ENCODE measurements at regions not wholly inside any gene's neighbourhood (a gene's known extent, or its start where the extent isn't known, plus 50 kb on each side); places are given as distances from the start of the nearest gene placed in this dataset.

DNA sequence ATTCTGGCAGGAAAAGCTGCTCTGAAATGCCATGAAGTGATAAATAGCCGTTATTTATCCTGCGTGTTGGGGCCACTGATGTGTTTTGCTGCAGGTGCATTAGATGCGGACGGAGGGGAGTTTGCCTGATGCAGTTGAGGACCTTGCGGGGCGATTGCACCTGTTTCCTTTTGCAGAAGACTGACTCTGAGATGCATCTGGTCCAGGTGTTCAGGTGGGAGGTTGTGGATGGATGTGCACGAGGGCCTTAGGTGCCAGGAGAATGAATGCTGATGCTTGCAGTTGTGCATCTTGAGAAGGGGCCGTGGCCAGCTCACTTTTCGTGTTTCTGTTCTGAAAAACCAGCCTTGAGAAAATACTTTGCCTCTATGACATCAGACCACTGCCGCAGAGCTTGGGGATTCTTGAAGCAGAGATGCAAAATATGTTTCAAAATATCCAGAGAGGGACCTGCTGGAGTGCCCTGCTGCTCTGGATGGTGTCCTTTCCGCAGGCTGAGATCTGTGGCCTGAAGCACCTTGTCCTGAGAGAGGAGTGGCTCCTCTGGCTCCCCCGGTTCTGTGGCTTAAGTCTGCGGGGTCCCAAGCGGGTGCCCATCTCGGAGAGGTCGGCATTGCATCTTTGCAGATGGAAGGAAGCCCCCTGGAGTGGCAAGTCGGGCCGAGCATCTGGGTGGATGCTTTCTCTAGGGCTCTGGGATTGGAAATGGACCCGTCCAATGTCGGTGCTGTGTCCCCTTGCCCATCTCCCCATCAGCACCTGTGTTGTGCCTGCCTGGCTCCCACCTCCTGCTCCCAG lies 1031.1 kb downstream of the TBC1D22A start:
- no peak for DNase-seq (ENCODE audit: low spot score)

DNA sequence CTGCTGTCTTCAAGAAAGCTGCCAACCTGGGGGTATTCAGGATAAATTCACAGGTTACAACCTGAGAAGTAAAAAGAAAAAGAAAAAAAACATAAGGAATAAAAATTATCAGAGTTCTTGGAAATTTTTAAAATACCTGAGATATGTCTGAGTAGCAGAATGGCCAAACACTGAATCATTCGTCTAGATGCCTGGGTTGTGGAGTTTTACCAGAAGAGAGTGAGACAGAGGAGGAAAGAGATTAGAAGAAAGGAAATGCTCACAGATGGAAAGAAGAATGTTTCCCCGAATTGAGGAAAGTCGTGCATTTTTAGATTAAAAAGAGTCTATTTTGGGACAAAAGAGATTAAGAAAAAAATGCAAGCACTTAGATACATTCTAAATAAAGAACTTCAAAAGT lies 1026.7 kb downstream of the TBC1D22A start:
- DNase-seq (ENCODE audit: low spot score) = no peak

DNA sequence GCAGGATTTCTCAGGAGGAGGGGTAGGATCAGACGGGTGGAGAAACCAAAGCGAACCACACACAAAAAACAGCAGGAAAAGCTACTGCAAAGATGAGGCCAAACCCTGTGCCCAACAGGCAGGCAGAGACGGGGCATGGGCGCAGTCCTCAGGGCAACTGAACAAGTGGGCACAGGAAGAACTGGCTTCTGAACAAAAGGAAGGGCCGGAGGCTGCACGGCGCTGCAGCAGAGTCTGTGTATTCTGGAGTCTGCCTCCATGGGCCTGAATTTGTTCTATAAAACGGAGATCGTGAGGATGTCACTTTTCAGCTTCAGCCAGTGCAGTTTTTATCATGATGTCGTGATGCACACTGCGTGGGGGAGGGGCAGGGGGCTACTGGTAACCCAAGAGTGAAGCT lies 1026.0 kb downstream of the TBC1D22A start:
- DNase-seq (ENCODE audit: low spot score) = no peak

DNA sequence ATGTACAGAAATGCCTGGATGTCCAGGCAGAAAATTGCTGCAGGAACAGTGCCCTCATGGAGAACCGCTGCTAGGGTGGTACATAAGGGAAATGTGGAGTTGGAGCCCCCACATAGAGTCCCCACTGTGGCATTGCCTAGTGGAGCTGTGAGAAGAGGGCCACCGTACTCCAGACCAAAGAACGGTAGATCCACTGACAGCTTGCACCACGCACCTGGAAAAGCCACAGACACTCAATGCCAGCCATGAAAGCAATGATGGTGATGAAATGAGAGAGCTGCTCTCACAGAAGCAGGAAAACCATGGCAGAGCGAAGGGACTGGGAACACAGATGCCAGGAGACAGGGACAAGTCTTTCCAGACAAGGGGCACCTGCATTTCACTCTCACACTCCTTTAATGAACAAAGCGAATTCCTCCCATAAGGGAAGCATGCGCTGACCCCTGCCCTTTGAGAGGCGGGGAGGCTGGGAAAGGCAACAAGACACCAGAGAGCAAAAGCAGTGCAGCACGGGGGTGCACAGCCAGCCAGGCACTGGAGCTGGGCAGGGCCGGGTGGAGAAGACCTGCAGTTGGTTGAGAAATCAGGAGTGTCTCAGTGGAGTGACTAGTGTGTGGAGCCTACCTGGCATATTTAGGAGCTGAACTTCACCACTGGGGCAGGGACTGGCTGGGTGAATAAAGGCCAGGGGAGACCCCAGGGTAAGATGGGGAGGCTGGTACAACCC lies 1025.2 kb downstream of the TBC1D22A start:
- no peak for DNase-seq (ENCODE audit: low spot score)

DNA sequence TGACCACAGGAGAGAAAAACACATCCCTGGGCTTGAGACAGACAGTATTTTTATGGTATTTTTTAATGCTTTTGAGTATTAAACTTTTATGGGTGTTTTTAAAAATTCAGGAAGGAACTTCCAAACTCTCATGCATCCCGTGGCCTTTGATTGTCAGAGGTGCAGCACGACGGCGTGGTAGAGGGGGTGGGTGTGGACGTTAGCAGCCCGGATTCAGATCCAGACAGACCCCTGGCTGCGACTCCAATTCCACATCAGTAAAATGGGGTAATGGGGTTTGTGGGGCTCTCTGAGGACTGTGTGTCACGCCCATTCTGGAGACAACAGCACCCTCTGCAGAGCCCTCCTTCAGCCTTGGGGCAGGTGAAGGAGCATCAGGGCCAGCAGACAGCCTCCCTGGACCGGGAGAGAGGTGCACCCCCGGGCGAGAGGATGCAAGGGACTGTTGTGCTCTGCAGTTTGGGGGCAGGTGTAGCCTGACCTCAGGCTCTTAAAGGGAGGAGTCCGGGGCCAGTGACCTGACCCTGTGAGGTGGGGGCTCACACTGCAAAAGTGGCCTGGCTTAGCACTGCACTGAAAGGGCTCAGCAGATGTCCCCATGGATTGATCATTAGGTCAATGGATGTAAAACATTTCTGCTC lies 1024.3 kb downstream of the TBC1D22A start:
- no peak for DNase-seq (ENCODE audit: low spot score)

DNA sequence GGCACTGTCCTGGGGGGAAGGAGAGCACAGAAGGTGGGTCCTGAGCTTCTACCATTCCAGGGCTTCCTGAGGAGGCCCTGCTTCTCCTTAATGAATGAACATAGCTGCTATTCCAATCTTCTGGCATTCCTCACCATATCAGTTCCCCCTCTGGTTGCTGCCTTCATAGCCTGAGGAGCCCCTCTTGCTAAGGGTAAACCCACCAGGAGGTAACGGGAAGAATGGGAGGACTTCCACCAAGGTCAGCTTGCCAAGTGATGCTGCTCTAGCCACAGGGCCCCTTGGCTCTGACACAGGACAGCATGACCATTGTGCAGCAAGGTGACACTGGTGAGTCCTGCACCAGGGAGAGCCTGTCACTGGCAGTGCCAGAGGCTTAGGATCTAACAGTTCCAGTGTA lies 1022.5 kb downstream of the TBC1D22A start:
- DNase-seq (ENCODE audit: low spot score) = no peak

DNA sequence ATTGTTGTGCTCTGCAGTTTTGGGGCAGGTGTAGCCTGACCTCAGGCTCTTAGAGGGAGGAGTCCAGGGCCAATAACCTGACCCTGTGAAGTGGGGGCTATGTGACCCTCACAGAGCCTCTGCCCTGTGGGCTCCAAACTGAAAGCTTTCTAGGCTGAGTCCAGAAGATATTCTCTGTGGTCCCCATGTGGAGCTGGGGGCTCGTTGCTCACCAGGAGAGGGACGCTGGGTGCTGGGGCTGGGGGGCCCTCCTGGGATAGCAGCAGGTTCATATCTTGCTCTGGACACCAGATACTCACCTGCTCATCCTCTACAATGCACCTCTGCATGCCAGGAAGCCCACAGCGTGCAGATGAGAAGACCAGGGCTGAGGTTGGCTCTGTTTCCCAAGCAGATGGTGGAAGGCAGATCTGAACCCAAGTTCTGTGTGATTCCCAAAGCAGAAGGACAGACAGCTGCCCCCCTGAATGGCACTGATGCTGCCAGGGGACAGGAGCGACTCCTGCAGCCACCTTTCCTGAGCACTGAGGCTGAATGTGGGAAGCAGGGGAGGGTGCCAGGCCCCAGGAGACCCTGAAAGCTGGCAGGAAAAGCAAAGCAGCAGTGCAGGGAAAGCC lies 1022.0 kb downstream of the TBC1D22A start:
- DNase-seq (ENCODE audit: low spot score) = no peak

DNA sequence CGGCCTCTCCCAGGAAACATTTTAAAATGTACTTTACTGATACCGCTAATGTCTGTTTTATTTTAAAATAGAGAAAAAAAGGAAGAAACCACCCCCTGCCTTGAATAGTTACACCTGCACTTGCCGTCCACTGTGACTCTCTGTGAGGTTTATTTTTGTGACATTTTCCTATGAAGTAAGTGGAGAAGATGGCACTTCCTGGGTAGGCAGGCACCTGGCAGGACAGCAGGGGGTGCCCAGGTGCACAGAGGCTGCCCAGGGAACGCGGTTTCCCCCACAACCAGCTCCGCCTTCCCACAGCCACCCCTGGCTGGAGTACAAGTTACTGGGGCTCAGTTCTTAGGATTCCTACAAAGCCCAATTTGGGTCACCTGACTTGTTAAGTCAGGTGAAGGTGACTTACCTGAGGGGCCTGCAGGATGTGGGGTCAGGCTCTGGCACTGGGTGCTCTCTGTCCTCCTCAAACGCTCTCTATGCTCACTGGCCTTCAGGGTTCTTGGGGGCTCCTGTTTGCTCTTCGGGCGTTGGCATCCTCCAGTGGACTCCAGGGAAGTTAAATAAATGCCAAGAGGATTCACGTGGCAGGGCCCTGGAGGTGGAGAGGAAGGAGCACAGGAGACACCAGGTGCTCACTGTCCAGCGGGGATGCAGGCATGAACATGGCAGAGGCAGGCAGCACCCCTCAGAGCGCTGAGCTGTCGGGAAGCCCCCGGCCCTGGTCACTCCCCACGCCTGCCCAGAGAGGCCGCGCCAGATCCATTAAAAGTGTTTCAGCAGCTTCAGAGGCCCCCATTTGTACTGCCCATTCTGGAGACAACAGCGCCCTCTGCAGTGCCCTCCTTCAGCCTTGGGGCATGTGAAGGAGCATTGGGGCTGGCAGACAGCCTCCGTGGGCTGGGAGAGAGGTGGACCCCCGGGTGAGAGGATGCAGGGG lies 1021.2 kb downstream of the TBC1D22A start:
- DNase-seq (ENCODE audit: low spot score) = no peak

DNA sequence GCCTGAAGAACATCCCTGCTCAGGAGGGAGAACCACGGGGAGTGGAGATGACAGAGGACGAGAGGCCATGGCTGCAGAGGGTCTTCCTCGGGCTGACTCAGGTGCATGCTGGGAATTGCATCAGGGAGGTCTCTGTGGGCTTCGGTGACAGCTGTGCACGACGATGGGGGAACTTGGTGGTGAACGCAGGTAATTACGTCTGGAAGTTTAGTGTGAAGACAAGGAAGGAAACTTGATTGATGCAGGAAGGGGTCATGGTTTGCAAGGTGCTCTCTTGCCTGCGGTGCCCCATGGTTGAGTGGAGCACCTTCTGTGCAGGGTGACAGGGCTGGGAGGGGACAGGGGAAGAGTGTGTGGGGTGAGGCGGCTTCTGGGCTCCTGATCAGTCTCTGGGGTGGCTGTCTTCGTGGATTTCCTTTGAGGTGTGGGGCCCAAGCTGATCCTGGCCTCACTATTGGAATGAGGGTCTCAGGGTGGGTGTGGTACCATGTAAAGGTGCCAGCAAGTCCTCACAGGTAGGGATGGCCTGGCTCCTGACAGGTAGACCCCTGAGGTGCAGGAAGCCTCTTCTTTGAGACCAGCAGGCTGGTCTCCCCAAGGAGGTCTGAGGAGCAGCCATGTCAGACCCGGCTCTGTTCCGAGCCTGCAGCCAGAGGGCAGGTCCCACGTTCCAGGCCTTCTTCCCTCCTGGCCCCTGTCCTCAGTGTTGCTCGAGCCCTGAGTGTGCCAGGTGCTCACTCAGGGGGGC lies 1020.1 kb downstream of the TBC1D22A start:
- no peak for DNase-seq (ENCODE audit: low spot score)

DNA sequence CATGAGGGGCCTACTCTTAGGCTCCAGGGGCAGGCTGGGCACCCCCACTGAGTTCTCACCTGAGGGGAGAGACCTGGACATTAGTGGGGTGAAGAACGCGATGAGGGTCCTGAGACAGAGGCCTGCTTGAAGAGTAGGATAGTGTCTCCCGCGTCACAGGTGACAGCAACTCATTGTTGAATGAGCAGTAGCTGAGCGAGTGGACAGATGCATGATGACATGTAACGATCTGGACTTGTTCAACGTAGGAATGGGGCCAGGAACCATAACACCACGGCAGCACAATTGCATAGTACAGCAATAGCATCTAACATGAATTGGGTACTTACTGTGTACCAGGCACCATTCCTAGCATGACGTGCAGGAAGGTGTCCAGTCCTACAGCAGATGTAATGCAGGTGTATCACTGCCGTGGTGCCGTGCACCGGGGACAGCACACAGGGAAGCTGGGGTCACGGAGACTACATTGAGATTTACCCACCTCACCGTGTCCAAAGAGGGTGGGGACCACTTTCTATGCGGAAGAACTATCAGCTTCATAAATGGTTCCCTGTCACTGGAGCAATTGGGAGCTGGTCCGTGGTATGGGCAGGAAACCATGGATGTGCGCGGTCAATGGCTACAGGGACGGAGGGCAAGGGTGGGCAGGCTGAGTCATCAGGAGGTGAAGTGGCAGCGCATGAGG lies 1019.1 kb downstream of the TBC1D22A start:
- DNase-seq (ENCODE audit: low spot score) = no peak

DNA sequence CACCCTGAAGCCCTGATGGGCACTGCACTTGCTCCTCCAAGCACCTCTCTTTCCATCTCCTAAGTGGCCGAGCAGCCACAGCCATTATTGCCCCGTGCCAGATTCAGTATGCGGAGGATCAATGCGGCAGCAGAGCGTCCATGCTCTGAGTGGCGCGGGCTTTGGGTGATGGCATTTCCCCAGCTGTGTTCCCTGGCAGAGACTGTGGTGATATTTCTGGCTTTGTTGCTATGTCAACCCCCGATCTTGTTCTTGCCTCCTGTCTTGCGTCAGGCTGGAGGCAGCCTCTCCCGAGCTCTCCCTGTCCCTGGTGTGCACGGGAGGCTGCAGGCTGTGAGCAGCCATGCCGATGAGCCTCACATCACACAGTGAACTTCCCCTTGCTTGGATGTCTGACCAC lies 1018.6 kb downstream of the TBC1D22A start:
- DNase-seq (ENCODE audit: low spot score) = no peak

DNA sequence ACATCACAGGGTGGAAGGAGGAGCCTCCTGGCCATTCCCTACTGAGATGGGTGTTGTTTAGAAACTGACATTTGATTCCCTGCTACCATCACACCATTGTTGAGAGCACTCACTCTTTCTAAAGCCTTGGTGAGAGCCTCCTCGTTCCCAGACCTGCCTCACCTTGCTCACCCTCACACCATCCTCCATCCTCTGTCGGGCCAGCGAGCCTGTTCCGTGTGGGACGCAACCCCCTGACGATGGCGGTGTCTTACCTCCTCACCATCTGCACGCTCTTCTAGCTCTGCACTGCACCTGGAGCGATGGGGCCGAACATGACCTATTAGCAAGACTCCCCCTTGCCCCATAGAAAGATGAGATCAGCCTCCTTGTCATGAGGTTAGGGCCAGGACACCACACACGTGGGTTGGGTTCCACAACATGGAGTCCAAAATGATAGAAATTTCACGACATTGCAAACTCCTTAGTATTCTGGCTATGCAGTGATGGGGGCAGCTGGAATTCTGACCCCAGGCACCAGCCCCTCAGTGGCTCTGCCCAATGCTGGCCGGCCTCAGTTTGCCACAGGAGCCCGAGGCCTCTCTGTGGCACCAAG lies 1017.9 kb downstream of the TBC1D22A start:
- no peak for DNase-seq (ENCODE audit: low spot score)

DNA sequence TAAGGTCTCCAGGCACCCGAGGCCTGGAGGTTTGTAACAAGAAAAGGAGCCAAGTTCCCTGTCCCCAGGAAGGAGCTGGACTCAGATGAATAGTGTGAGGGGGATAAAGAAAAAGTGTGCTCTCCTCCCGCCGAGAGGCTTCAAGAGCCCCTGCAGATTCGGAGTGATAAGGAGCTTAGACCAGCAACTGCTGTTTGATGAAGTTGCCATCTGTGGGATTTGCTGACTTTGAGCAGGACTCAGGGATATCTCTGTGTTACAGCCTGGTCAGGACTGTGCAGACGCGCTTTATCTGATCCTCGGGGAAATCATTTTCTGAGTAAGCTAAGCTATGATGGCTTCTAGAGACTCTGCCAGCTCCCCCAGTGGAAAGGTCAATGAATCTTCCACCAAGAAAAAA lies 1017.0 kb downstream of the TBC1D22A start:
- no peak for DNase-seq (ENCODE audit: low spot score)

DNA sequence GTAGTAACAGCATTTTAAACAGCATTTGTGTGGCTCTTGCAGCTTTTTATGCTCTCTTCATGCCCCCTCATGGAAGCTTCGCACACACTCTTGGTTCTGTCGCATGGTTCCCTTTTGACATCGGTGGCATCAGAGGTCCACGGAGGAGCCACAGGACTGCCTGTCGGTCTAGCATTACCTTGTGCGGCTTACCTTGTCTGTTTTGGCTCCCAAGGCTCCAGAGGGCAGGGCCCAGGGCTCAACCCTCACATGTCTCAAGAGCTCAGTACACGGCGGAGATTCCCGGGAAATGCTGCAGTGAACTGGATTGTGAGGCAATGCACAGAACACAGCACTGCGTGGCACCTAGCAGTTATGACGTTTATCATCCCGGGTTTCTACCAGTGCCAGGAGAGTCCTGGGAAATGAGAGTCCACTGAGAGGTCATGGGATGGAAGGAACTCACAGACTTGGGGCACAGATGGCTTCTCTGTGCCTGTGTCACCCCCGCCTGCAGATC lies 1015.8 kb downstream of the TBC1D22A start:
- DNase-seq (ENCODE audit: low spot score) = no peak

DNA sequence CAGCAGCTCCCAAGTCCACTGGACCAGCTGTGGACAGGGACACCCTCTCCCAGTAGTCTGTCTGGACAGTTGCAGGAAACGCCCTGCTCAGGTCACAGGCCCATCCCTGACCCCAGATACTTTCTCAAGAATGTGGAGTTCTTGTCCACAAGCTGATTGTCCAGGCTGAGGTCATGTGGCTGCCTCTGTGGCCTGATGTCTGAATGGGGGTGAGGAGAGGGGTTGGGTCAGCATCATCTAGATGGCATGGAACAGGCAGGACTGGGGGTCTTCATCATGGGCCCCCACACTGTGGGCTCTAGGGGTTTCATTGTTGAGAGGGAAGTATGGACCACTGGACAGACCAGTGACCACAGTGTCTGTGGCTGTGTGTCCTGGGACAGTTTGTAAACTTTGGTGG lies 1015.0 kb downstream of the TBC1D22A start:
- DNase-seq (ENCODE audit: low spot score) = no peak

DNA sequence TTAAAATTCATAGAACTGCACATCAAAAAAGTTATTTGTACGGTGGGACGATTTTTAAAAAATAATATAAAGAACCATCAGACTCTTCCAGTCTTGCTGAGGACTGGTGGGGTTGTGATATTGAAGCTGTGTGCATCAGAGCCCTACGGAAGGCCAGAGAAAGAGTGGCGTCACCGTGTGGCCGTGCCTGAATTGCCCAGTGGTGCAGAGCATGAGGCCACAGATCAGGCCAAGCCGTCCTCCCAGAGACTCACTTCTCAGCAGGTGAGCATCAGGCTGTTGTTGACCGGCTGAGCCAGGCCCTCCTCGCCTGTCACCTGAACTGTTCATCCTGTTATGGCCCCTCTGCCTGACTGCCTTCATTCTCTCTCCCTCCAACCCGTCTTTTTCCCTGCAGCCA lies 1013.9 kb downstream of the TBC1D22A start:
- DNase-seq (ENCODE audit: low spot score) = no peak

DNA sequence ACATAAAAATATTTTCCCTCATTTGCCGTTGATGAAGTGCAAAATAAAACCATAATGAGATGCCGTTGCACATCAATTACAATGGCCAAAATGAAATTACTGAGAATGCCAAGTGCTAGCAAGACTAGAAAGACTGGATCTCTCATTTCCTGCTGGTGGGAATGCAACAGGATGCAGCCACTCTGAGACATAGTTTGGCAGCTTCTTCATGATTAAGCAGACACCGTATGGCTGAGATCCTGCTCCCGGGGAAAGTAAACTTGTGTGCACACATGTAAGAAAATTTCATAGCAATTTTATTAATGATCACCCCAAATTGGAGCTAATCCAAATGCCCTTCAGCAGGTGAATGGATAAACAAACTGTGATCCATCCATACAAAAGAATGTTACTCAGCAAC lies 1013.2 kb downstream of the TBC1D22A start:
- DNase-seq (ENCODE audit: low spot score) = no peak

DNA sequence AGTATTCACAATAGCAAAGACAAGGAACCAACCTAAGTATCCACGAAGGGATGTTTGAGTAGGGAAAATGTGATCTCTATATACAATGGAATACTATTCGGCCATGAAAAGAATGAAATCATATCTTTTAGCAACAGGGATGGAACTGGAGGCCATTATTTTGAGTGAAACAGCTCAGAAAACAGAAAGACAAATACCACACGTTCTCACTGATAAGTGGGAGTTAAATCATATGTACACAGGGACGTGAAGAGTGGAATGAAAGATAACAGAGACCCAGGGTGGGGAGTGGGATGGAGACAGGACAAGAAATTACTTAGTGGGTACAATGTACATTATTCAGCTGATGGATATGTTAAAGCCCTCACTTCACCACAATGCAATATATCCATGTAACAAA lies 1012.7 kb downstream of the TBC1D22A start:
- DNase-seq (ENCODE audit: low spot score) = no peak

DNA sequence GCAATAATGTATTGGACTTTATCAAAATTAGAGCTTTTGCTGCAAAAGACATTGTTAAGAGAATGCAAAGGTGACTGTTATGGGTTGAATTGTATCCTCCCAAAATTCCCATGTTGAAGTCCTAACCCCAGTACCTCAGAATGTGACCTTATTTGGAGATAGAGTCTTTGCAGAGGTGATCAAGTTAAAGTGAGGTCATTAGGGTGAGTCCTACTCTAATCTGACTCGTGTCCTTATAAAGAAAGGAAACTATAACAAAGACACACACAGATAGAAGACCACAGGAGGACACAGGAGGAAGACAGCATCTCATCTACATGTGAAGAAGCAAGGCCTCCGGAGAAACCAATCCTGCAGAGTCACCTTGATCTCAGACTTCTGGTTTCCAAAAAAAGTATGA lies 1011.2 kb downstream of the TBC1D22A start:
- no peak for DNase-seq (ENCODE audit: low spot score)

DNA sequence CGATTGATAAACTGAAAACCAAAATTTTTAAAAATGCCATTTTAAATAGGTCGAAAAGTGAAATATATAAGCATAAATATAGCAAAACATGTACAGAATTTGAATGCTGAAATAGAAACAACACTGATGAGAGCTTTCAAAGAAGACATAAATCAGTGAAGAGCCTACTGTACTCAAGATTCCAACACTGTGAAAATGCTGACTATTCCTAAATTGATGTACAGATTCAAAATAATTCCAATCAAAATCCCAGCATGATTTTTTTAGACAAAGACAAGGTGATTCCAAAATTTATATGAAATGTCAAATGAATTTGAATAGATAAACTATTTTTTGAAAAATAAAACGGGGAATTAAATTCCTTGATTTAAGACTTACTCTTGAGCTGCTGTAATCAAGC lies 1010.4 kb downstream of the TBC1D22A start:
- no peak for DNase-seq (ENCODE audit: low spot score)

Measured in AG08396 (cell line).